H7 (cell line): ENCODE measurements at regions not wholly inside any gene's neighbourhood (a gene's known extent, or its start where the extent isn't known, plus 50 kb on each side); places are given as distances from the start of the nearest gene placed in this dataset.

Source experiments
- DNase-seq: peaks from one replicate; pipeline ENCODE4 v3.0.0; 2012
- H3K27me3 ChIP-seq: 2 replicates; pipeline ENCODE4 v1.6.0; 2011; ENCODE audit warnings: mild to moderate bottlenecking, low read length; ENCODE audit not compliant: control insufficient read depth, insufficient read depth
- H3K36me3 ChIP-seq: replicated peaks from 2 replicates; pipeline ENCODE4 v1.5.1; 2011; ENCODE audit warnings: low read length; ENCODE audit not compliant: control insufficient read depth, insufficient read depth
- H3K4me3 ChIP-seq: 2 replicates; pipeline ENCODE4 v1.5.1; 2011; ENCODE audit warnings: low read depth, mild to moderate bottlenecking, control low read depth, low read length, moderate library complexity; ENCODE audit not compliant: insufficient read depth

DNA sequence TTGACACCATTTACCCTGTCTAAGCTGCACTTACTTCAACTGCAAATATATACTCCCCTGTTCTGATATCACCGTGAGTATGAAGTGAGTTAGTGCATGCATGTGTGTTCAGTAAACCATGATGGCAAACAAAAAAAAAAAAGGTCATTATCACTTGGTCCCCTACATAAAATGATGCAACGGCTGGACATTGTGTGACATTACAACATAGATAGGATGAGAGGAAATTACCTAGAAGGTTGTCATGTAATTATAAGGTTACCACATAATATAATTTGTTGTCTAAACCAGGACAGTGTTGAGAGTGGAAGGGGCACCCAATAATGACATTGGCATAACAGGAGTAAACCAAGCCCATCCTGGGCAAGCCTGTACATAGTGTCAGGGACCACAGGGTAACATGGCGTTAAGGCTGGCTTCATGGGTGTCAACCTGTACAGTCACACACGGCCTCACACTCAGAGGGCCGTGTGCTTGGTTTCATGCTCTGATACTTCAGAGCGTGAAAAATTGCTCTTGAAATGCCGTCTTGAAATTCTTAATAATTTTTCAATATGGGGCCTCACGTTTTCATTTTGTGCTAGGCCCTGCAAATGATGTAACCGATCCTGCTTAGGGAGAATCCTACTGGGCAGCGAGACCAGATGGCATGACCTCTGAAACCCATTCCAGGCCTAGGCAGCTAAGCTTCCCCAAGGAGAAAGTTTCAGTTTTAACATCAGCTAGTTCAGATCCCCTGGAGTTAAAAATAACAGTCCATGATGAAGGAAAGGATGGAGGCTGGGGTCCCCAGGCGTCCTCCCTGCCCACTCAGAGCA, 106.1 kb downstream of the AXIN2 start:
- no peaks in the 10 kb centered on the region for H3K27me3 ChIP-seq
- DNase-seq, result no peak
- H3K36me3 ChIP-seq, result no peaks in the 10 kb centered on the region
- no peak overlapping the region for H3K4me3 ChIP-seq

DNA sequence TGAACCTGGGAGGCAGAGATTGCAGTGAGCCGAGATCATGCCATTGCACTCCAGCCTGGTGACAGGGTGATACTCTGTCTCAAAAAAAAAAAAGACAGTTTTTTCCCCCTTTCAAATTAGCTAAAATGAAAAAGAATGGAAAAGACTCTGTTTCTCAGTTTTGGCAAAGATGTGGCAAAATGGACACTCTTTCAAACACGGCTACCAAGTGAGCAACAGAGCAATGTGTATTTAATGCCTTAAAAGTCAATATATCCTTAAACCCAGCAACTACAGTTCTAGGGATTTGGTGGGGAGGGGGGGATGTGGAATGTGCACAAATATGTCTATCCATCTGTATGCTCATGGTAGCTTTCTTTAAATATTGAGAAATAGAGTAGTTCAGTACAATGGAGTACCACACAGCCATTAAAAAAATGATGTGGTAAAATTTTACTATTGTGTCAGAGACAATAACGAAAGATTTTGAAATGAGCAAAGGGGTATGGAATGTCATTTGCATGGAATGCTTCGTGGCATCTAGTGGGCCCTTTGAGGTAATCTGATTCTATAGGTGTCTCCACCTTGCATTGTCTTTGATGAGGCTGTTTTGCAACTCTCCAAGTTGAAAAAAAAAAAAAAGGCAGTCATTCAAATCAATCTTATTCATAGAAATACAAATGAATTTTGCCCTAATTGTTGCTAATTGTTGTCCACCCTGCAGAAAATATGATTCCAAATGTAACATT, 108.1 kb downstream of the AXIN2 start:
- DNase-seq, result no peak
- Histone ChIP-seq H3K27me3 (no peaks in the 10 kb centered on the region), H3K36me3 (no peaks in the 10 kb centered on the region), H3K4me3 (no peak overlapping the region)

GRCh38 chr17:65449495-65449894, 112.0 kb downstream of the AXIN2 start:
- Histone ChIP-seq H3K27me3 (no peaks in the 10 kb centered on the region), H3K36me3 (no peaks in the 10 kb centered on the region), H3K4me3 (no peak overlapping the region)
- no peak for DNase-seq

GRCh38 chr17:65447823-65448222, 113.6 kb downstream of the AXIN2 start:
- DNase-seq, result no peak
- Histone ChIP-seq H3K4me3 (no peak overlapping the region), H3K36me3 (no peaks in the 10 kb centered on the region), H3K27me3 (no peaks in the 10 kb centered on the region)

- Histone ChIP-seq H3K4me3 (no peak overlapping the region), H3K36me3 (no peaks in the 10 kb centered on the region), H3K27me3 (no peaks in the 10 kb centered on the region)
- DNase-seq, result no peak
Observed at GRCh38 chr17:65446838-65447526, 114.5 kb downstream of the AXIN2 start.

DNA sequence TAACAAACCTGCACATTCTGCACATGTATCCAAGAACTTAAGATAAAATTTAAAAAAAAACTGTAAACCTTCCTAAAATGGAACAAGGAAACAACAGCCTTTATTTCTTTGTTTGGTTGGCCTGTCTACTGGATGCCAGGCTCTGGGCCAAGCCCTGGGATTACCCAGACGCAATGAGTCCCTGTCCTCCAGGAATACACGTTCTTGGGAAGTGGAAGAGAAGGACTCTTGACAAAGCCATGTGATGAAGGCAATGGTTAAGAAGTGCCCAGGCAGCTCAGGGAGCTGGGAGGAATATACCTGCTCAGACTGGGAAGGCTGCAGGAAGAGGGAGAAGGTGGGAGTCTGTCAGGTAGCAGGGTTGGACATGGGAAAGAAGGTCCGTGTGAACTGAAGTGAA, 115.4 kb downstream of the AXIN2 start:
- Histone ChIP-seq H3K27me3 (no peaks in the 10 kb centered on the region), H3K36me3 (no peaks in the 10 kb centered on the region), H3K4me3 (no peak overlapping the region)
- no peak for DNase-seq

- H3K27me3 ChIP-seq, result no peaks in the 10 kb centered on the region
- no peak overlapping the region for H3K4me3 ChIP-seq
- no peak for DNase-seq
- H3K36me3 ChIP-seq, result no peaks in the 10 kb centered on the region
Observed at GRCh38 chr17:65444049-65444448, 117.4 kb downstream of the AXIN2 start.

GRCh38 chr17:65442691-65443090, 118.8 kb downstream of the AXIN2 start:
- Histone ChIP-seq H3K36me3 (no peaks in the 10 kb centered on the region), H3K4me3 (no peak overlapping the region), H3K27me3 (no peaks in the 10 kb centered on the region; the same call in 1 of the 2 replicates)
- DNase-seq, result no peak

GRCh38 chr17:65442250-65442649, 119.2 kb downstream of the AXIN2 start:
- H3K4me3 ChIP-seq, result no peak overlapping the region
- H3K36me3 ChIP-seq, result no peaks in the 10 kb centered on the region
- DNase-seq, result no peak
- no peaks in the 10 kb centered on the region; the same call in 1 of the 2 replicates for H3K27me3 ChIP-seq

DNA sequence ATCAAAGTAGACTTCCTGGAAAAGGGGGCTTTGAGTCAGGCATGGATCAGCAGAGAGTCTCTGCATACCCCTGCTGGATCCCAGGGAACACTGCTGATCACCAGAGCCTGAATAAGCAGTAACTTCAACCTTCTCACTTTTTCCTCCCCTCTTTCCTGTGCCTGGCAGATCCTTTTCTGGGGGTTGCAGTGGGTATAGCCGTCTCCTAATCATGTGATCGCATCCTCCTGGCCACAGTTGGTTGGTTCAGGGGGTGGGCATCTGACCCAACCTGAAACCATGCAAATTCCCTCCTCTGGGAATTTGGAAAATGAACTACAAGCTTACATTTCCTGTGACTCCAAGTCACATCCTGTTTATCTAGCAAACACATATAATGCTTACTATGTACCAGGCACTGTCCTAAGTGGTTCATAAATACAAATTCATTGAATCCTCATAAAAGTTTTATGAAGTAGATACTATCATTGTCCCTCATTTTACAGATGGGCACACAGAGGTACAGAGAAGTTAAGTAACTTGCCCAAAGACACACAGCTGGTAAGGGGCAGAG, 120.3 kb downstream of the AXIN2 start:
- Histone ChIP-seq H3K4me3 (no peak overlapping the region), H3K36me3 (no peaks in the 10 kb centered on the region), H3K27me3 (no peaks in the 10 kb centered on the region; the same call in 1 of the 2 replicates)
- DNase-seq, result peak; percentile 24

- no peaks in the 10 kb centered on the region; the same call in 1 of the 2 replicates for H3K27me3 ChIP-seq
- DNase-seq, result no peak
- H3K36me3 ChIP-seq, result no peaks in the 10 kb centered on the region
- no peak overlapping the region for H3K4me3 ChIP-seq
Observed at GRCh38 chr17:65438708-65439294, 122.6 kb downstream of the AXIN2 start.

DNA sequence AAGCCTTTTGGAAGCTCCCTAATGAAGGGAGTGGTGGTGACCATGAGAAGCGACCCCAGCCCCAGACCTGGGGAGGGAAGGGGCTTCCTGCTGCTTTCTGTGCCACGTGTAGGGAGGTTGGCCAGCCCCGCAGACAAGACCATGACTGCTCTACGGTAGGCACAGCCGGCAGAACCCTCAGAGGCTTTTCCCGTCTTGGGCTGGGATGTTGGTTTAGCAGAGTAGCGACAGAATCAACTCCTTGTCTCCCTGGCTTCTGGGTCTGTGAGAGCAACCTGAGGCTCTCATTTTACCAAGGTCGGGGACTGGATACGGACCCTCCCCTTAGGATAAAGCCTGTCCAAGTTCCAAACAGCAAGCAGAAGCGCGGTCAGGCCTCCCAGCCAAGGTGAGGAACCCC, 123.3 kb downstream of the AXIN2 start:
- DNase-seq, result no peak
- Histone ChIP-seq H3K36me3 (no peaks in the 10 kb centered on the region), H3K27me3 (no peaks in the 10 kb centered on the region; the same call in 1 of the 2 replicates), H3K4me3 (no peak overlapping the region)

GRCh38 chr17:65436871-65437270, 124.6 kb downstream of the AXIN2 start:
- Histone ChIP-seq H3K4me3 (no peak overlapping the region), H3K27me3 (no peaks in the 10 kb centered on the region; the same call in 1 of the 2 replicates), H3K36me3 (no peaks in the 10 kb centered on the region)
- DNase-seq, result no peak

- no peaks in the 10 kb centered on the region for H3K36me3 ChIP-seq
- no peak overlapping the region for H3K4me3 ChIP-seq
- no peaks in the 10 kb centered on the region; the same call in 1 of the 2 replicates for H3K27me3 ChIP-seq
- no peak for DNase-seq
Observed at GRCh38 chr17:65434878-65435277, 126.6 kb downstream of the AXIN2 start.
